ENCODE measurements at regions not wholly inside any gene's neighbourhood (a gene's known extent, or its start where the extent isn't known, plus 50 kb on each side); places are given as distances from the start of the nearest gene placed in this dataset.

GRCh38 chr16:51876934-51877333 lies 670.0 kb downstream of the TOX3 start:
- no peak for TF ChIP-seq POLR2A (IDR thresholded peaks at IDR 0.05)
- TF ChIP-seq CTCF (IDR thresholded peaks at IDR 0.05) = no peak
- no peak for TF ChIP-seq POLR2AphosphoS5 (IDR thresholded peaks at IDR 0.05; ENCODE audit: insufficient read depth in 1 of 2, low read depth in 1 of 2)

All from vagina (tissue), 2 donors.